ENCODE measurements at regions not wholly inside any gene's neighbourhood (a gene's known extent, or its start where the extent isn't known, plus 50 kb on each side); places are given as distances from the start of the nearest gene placed in this dataset.

- no peak for DNase-seq
These were observed 83.5 kb downstream of the VCY1B start for GRCh38 chrY:14139521-14139920.

GRCh38 chrY:14145614-14146013 lies 89.6 kb downstream of the VCY1B start:
- no peak for DNase-seq

GRCh38 chrY:14182776-14183175 lies 126.7 kb downstream of the VCY1B start:
- no peak for DNase-seq

- DNase-seq = no peak
These were observed 166.0 kb downstream of the VCY1B start for GRCh38 chrY:14222014-14222413.

- DNase-seq = no peak
These were observed 175.7 kb downstream of the VCY1B start for GRCh38 chrY:14231703-14232102.

- no peak for DNase-seq
These were observed 179.0 kb downstream of the VCY1B start for GRCh38 chrY:14235070-14235469.

- no peak for DNase-seq
These were observed 182.2 kb downstream of the VCY1B start for GRCh38 chrY:14238277-14238676.

- DNase-seq = peak; percentile 30
These were observed 190.9 kb downstream of the VCY1B start for GRCh38 chrY:14246948-14247347.

GRCh38 chrY:14248878-14249576 lies 193.0 kb downstream of the VCY1B start:
- DNase-seq = no peak

GRCh38 chrY:14255965-14256816 lies 200.2 kb downstream of the VCY1B start:
- no peak for DNase-seq

GRCh38 chrY:14256817-14257168 lies 200.8 kb downstream of the VCY1B start:
- DNase-seq = no peak

GRCh38 chrY:14277029-14277428 lies 221.0 kb downstream of the VCY1B start:
- DNase-seq = no peak

- no peak for DNase-seq
These were observed 233.5 kb upstream of the NLGN4Y start for GRCh38 chrY:14290656-14291375.

GRCh38 chrY:14292382-14292781 lies 231.9 kb upstream of the NLGN4Y start:
- no peak for DNase-seq

GRCh38 chrY:14300775-14301174 lies 223.6 kb upstream of the NLGN4Y start:
- DNase-seq = no peak

- DNase-seq = no peak
These were observed 222.8 kb upstream of the NLGN4Y start for GRCh38 chrY:14301552-14301951.

GRCh38 chrY:14328677-14329345 lies 195.5 kb upstream of the NLGN4Y start:
- DNase-seq = peak; percentile 0

GRCh38 chrY:14330362-14330761 lies 194.0 kb upstream of the NLGN4Y start:
- no peak for DNase-seq

GRCh38 chrY:14339524-14339923 lies 184.8 kb upstream of the NLGN4Y start:
- peak; percentile 0 for DNase-seq

- DNase-seq = no peak
These were observed 183.7 kb upstream of the NLGN4Y start for GRCh38 chrY:14340459-14341143.

GRCh38 chrY:14344648-14345333 lies 179.5 kb upstream of the NLGN4Y start:
- DNase-seq = no peak

GRCh38 chrY:14351590-14351989 lies 172.7 kb upstream of the NLGN4Y start:
- no peak for DNase-seq
